ENCODE measurements at regions not wholly inside any gene's neighbourhood (a gene's known extent, or its start where the extent isn't known, plus 50 kb on each side); places are given as distances from the start of the nearest gene placed in this dataset.

DNA sequence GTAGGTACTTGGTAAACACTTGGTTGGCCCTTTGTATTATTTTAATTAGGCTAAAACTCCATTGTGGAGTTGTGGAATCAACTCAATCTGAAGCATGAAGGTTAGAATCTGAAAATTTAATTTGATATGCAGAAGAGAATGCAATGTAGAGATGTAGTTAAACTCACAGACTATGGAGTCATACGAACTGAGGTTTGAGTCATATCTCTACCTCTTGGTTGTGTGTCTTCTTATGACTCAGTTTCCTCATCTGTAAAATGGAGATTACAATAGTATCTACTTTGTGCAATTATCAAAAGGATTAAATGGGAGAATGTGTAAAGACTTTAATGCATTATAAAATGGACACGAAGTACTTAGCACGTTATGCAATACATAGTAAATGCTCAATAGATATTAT lies 146.0 kb upstream of the IFNG-AS1 start:
- Mint-ChIP-seq H3K4me1 (no peaks in the 10 kb centered on the region), H3K4me3 (no peak overlapping the region), H3K27ac (no peak overlapping the region), H3K27me3 (peaks cover 4% of the 10 kb centered on the region), H3K36me3 (ENCODE audit: low read depth) (no peaks in the 10 kb centered on the region), H3K9me3 (peaks cover 12% of the 10 kb centered on the region)
- intact Hi-C loops (cut with micrococcal nuclease): no loop called here
- ATAC-seq (ENCODE audit: low read depth): no peak
- ChIA-PET CTCF (no interaction called here), POLR2A (no interaction called here)
- TF ChIP-seq, protein P1, sequence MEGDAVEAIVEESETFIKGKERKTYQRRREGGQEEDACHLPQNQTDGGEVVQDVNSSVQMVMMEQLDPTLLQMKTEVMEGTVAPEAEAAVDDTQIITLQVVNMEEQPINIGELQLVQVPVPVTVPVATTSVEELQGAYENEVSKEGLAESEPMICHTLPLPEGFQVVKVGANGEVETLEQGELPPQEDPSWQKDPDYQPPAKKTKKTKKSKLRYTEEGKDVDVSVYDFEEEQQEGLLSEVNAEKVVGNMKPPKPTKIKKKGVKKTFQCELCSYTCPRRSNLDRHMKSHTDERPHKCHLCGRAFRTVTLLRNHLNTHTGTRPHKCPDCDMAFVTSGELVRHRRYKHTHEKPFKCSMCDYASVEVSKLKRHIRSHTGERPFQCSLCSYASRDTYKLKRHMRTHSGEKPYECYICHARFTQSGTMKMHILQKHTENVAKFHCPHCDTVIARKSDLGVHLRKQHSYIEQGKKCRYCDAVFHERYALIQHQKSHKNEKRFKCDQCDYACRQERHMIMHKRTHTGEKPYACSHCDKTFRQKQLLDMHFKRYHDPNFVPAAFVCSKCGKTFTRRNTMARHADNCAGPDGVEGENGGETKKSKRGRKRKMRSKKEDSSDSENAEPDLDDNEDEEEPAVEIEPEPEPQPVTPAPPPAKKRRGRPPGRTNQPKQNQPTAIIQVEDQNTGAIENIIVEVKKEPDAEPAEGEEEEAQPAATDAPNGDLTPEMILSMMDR (IDR thresholded peaks at IDR 0.05): no peak
- DNase-seq: no peak

DNA sequence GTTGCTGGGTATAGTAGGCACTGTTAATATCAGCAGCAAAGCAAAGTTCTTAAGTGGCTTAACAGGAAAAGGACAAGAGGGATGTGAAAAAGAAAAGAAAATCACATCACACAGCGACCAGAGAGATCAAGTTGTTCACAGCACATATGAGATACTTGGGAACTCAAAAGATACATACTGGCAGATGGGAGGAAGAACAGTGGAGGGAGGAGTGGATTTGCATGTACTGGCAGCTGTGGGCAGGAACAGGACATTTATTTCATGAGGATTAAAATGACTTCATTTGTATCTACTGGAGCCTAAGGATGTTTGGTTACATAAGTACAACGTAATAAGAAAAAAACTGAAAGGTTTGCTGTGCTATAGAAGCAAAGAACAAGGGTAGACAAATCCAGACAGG lies 136.5 kb upstream of the IFNG-AS1 start:
- H3K4me3 Mint-ChIP-seq: no peak overlapping the region
- ChIA-PET CTCF (no interaction called here), POLR2A (no interaction called here)
- H3K27ac Mint-ChIP-seq: no peak overlapping the region
- ATAC-seq (ENCODE audit: low read depth) (no peak), DNase-seq (no peak)
- TF ChIP-seq, protein P1 (IDR thresholded peaks at IDR 0.05): no peak
- no peaks in the 10 kb centered on the region for H3K4me1 Mint-ChIP-seq
- no peaks in the 10 kb centered on the region for H3K9me3 Mint-ChIP-seq
- intact Hi-C loops (cut with micrococcal nuclease): no loop called here
- H3K36me3 Mint-ChIP-seq (ENCODE audit: low read depth): no peaks in the 10 kb centered on the region
- peaks cover 5% of the 10 kb centered on the region for H3K27me3 Mint-ChIP-seq

DNA sequence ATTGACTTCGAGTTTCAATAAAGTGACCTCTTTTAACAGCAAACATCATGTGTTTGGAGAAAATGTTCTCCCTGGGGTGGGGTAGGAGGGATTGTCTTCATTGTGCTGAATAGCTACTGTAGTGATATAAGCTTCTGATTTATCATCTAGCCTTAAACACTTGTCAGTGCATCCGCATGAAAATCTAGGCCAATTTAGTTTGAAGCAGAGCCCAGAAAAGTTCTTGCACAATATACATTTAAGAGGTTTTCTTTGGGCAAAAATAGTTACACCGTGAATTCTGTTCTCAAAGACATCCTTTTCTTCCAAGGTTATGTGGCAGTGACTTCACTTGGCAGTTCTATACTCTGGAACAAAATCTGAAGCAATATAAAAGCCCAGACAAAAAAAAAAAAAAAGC lies 136.0 kb upstream of the IFNG-AS1 start:
- intact Hi-C loops (cut with micrococcal nuclease): no loop called here
- DNase-seq (no peak), ATAC-seq (ENCODE audit: low read depth) (no peak)
- Mint-ChIP-seq H3K4me1 (no peaks in the 10 kb centered on the region), H3K4me3 (no peak overlapping the region), H3K36me3 (ENCODE audit: low read depth) (no peaks in the 10 kb centered on the region), H3K27me3 (peaks cover 5% of the 10 kb centered on the region), H3K27ac (no peak overlapping the region), H3K9me3 (no peaks in the 10 kb centered on the region)
- ChIA-PET CTCF (no interaction called here), POLR2A (no interaction called here)
- TF ChIP-seq, protein P1 (IDR thresholded peaks at IDR 0.05): no peak

DNA sequence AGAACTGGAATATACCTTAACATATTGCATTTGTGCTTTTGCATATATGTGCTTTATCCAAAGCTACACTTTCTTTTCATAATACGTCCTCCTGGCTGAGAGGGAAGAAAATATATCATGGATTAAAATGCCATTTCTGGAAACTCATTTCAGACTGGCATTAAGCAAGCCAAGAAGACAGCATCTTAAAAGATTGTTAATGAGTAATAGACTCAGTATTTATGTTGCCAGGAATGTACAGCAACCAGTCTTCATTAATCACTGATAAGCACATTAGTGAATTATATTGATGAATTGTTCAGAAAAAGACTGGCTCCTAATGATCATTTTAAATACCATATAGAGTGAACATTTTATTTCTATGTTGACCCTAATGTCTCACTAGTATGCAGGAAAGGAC lies 134.9 kb upstream of the IFNG-AS1 start:
- intact Hi-C loops (cut with micrococcal nuclease): no loop called here
- TF ChIP-seq, protein P1 (IDR thresholded peaks at IDR 0.05): no peak
- H3K36me3 Mint-ChIP-seq (ENCODE audit: low read depth): no peaks in the 10 kb centered on the region
- no peak for DNase-seq
- no peaks in the 10 kb centered on the region for H3K9me3 Mint-ChIP-seq
- no peak for ATAC-seq (ENCODE audit: low read depth)
- no peaks in the 10 kb centered on the region for H3K4me1 Mint-ChIP-seq
- peaks cover 5% of the 10 kb centered on the region for H3K27me3 Mint-ChIP-seq
- no peak overlapping the region for H3K27ac Mint-ChIP-seq
- ChIA-PET CTCF (no interaction called here), POLR2A (no interaction called here)
- H3K4me3 Mint-ChIP-seq: no peak overlapping the region

DNA sequence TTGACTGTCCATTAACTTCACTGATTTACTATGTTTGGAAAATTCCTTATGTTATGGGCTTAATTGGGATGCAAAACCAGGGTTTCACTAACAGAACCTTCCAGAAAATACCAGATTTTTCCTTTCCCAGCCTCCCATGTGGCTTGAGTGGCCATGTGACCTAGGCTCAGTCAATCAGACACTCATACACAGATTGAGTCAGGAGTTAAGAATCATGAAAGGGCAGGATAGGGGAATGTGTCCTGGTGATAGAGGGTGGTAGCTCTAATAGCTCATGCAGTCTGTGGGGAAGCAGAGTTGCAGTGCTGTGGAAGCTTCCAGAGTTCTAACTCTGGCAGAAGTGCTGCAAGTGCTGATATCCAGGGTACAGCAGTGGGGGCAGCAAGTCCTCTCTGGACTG lies 134.1 kb upstream of the IFNG-AS1 start:
- DNase-seq: no peak
- CTCF ChIA-PET: no interaction called here
- no peaks in the 10 kb centered on the region for H3K36me3 Mint-ChIP-seq (ENCODE audit: low read depth)
- TF ChIP-seq, protein P1 (IDR thresholded peaks at IDR 0.05): no peak
- H3K4me3 Mint-ChIP-seq: no peak overlapping the region
- H3K4me1 Mint-ChIP-seq: no peaks in the 10 kb centered on the region
- intact Hi-C loops (cut with micrococcal nuclease): no loop called here
- H3K27ac Mint-ChIP-seq: no peak overlapping the region
- H3K27me3 Mint-ChIP-seq: peaks cover 5% of the 10 kb centered on the region
- POLR2A ChIA-PET: no interaction called here
- ATAC-seq (ENCODE audit: low read depth): no peak
- no peaks in the 10 kb centered on the region for H3K9me3 Mint-ChIP-seq

Data from activated B cell treated with CpG ODN at 0.5 μM for 24 hours (primary cell).